ENCODE measurements at regions not wholly inside any gene's neighbourhood (a gene's known extent, or its start where the extent isn't known, plus 50 kb on each side); places are given as distances from the start of the nearest gene placed in this dataset.
"Not testable (repeated sequence)": the region's sequence is repeated elsewhere in the genome, so short reads cannot be mapped to it uniquely, and the experiment has no call there.

GRCh38 chr21:35814858-35815619 lies 245.3 kb downstream of the SETD4 start:
- H3K27ac ChIP-seq (ENCODE audit: low read length): no peak overlapping the region
- H4K20me1 ChIP-seq (ENCODE audit: insufficient read depth, low read depth, low read length): no peaks in the 10 kb centered on the region
- H3K79me2 ChIP-seq (ENCODE audit: low read length): no peaks in the 10 kb centered on the region
- H3K4me1 ChIP-seq (ENCODE audit: low read length): peaks cover 7% of the 10 kb centered on the region
- DNase-seq: no peak
- H2AFZ ChIP-seq (ENCODE audit: low read length): no peak overlapping the region
- no peak overlapping the region for H3K4me3 ChIP-seq (ENCODE audit: low read length)
- H3K9me3 ChIP-seq (ENCODE audit: low read length): no peaks in the 10 kb centered on the region
- no peaks in the 10 kb centered on the region for H3K36me3 ChIP-seq (ENCODE audit: insufficient read depth, low read length)
- no peak overlapping the region for H3K9ac ChIP-seq (ENCODE audit: low read length)
- no peaks in the 10 kb centered on the region for H3K9me2 ChIP-seq (replicated peaks; ENCODE audit: insufficient read depth, low read length)
- H3K27me3 ChIP-seq (ENCODE audit: low read length): no peaks in the 10 kb centered on the region
- no peak overlapping the region for H3K4me2 ChIP-seq (ENCODE audit: low read depth, low read length, poor library complexity, severe bottlenecking)

- no peak for DNase-seq
- Histone ChIP-seq H4K20me1 (ENCODE audit: insufficient read depth, low read depth, low read length) (no peaks in the 10 kb centered on the region), H3K79me2 (ENCODE audit: low read length) (no peaks in the 10 kb centered on the region), H3K36me3 (ENCODE audit: insufficient read depth, low read length) (no peaks in the 10 kb centered on the region), H3K4me3 (ENCODE audit: low read length) (no peak overlapping the region), H3K9me3 (ENCODE audit: low read length) (no peaks in the 10 kb centered on the region), H3K27ac (ENCODE audit: low read length) (no peak overlapping the region), H3K4me2 (ENCODE audit: low read depth, low read length, poor library complexity, severe bottlenecking) (no peak overlapping the region), H3K9me2 (replicated peaks; ENCODE audit: insufficient read depth, low read length) (no peaks in the 10 kb centered on the region), H2AFZ (ENCODE audit: low read length) (no peak overlapping the region), H3K4me1 (ENCODE audit: low read length) (no peaks in the 10 kb centered on the region), H3K9ac (ENCODE audit: low read length) (no peak overlapping the region), H3K27me3 (ENCODE audit: low read length) (no peaks in the 10 kb centered on the region; the same call in 1 of the 2 replicates)
These were observed 247.6 kb downstream of the SETD4 start for GRCh38 chr21:35812679-35813078.

- no peaks in the 10 kb centered on the region; the same call in 1 of the 2 replicates for H3K27me3 ChIP-seq (ENCODE audit: low read length)
- no peaks in the 10 kb centered on the region for H3K36me3 ChIP-seq (ENCODE audit: insufficient read depth, low read length)
- no peaks in the 10 kb centered on the region for H4K20me1 ChIP-seq (ENCODE audit: insufficient read depth, low read depth, low read length)
- no peaks in the 10 kb centered on the region for H3K9me2 ChIP-seq (replicated peaks; ENCODE audit: insufficient read depth, low read length)
- H3K4me2 ChIP-seq (ENCODE audit: low read depth, low read length, poor library complexity, severe bottlenecking): no peak overlapping the region
- no peak for DNase-seq
- H3K79me2 ChIP-seq (ENCODE audit: low read length): no peaks in the 10 kb centered on the region
- no peaks in the 10 kb centered on the region for H3K4me1 ChIP-seq (ENCODE audit: low read length)
- no peak overlapping the region for H2AFZ ChIP-seq (ENCODE audit: low read length)
- no peak overlapping the region for H3K4me3 ChIP-seq (ENCODE audit: low read length)
- no peaks in the 10 kb centered on the region for H3K9me3 ChIP-seq (ENCODE audit: low read length)
- no peak overlapping the region for H3K27ac ChIP-seq (ENCODE audit: low read length)
- H3K9ac ChIP-seq (ENCODE audit: low read length): no peak overlapping the region
These were observed 249.0 kb downstream of the SETD4 start for GRCh38 chr21:35811191-35811806.

GRCh38 chr21:35810431-35810970 lies 249.8 kb downstream of the SETD4 start:
- H3K4me3 ChIP-seq (ENCODE audit: low read length): no peak overlapping the region
- no peaks in the 10 kb centered on the region for H4K20me1 ChIP-seq (ENCODE audit: insufficient read depth, low read depth, low read length)
- no peaks in the 10 kb centered on the region for H3K9me2 ChIP-seq (replicated peaks; ENCODE audit: insufficient read depth, low read length)
- no peaks in the 10 kb centered on the region; the same call in 1 of the 2 replicates for H3K27me3 ChIP-seq (ENCODE audit: low read length)
- H3K27ac ChIP-seq (ENCODE audit: low read length): no peak overlapping the region
- no peaks in the 10 kb centered on the region for H3K79me2 ChIP-seq (ENCODE audit: low read length)
- no peak overlapping the region for H3K4me2 ChIP-seq (ENCODE audit: low read depth, low read length, poor library complexity, severe bottlenecking)
- no peaks in the 10 kb centered on the region for H3K36me3 ChIP-seq (ENCODE audit: insufficient read depth, low read length)
- no peaks in the 10 kb centered on the region for H3K4me1 ChIP-seq (ENCODE audit: low read length)
- H3K9ac ChIP-seq (ENCODE audit: low read length): no peak overlapping the region
- no peak for DNase-seq
- H2AFZ ChIP-seq (ENCODE audit: low read length): no peak overlapping the region
- H3K9me3 ChIP-seq (ENCODE audit: low read length): no peaks in the 10 kb centered on the region

GRCh38 chr21:35801391-35801790 lies 258.9 kb downstream of the SETD4 start:
- H3K27ac ChIP-seq (ENCODE audit: low read length): no peak overlapping the region
- H2AFZ ChIP-seq (ENCODE audit: low read length): no peak overlapping the region
- no peaks in the 10 kb centered on the region for H3K4me1 ChIP-seq (ENCODE audit: low read length)
- no peak overlapping the region for H3K9ac ChIP-seq (ENCODE audit: low read length)
- no peak overlapping the region for H3K4me3 ChIP-seq (ENCODE audit: low read length)
- no peaks in the 10 kb centered on the region for H3K27me3 ChIP-seq (ENCODE audit: low read length)
- H3K9me3 ChIP-seq (ENCODE audit: low read length): no peaks in the 10 kb centered on the region
- H3K36me3 ChIP-seq (ENCODE audit: insufficient read depth, low read length): no peaks in the 10 kb centered on the region
- H3K4me2 ChIP-seq (ENCODE audit: low read depth, low read length, poor library complexity, severe bottlenecking): no peak overlapping the region
- no peaks in the 10 kb centered on the region for H3K79me2 ChIP-seq (ENCODE audit: low read length)
- no peaks in the 10 kb centered on the region for H3K9me2 ChIP-seq (replicated peaks; ENCODE audit: insufficient read depth, low read length)
- H4K20me1 ChIP-seq (ENCODE audit: insufficient read depth, low read depth, low read length): no peaks in the 10 kb centered on the region
- DNase-seq: no peak

- H3K9ac ChIP-seq (ENCODE audit: low read length); H3K36me3 ChIP-seq (ENCODE audit: insufficient read depth, low read length); H4K20me1 ChIP-seq (ENCODE audit: insufficient read depth, low read depth, low read length); H3K9me2 ChIP-seq (replicated peaks; ENCODE audit: insufficient read depth, low read length); H3K4me2 ChIP-seq (ENCODE audit: low read depth, low read length, poor library complexity, severe bottlenecking); H3K9me3 ChIP-seq (ENCODE audit: low read length); H3K4me1 ChIP-seq (ENCODE audit: low read length); H3K27me3 ChIP-seq (ENCODE audit: low read length); H3K79me2 ChIP-seq (ENCODE audit: low read length); H3K27ac ChIP-seq (ENCODE audit: low read length); H3K4me3 ChIP-seq (ENCODE audit: low read length); H2AFZ ChIP-seq (ENCODE audit: low read length); DNase-seq: not testable (repeated sequence)
These were observed 259.4 kb downstream of the SETD4 start for GRCh38 chr21:35800796-35801385.

- Histone ChIP-seq H3K36me3 (ENCODE audit: insufficient read depth, low read length) (no peaks in the 10 kb centered on the region), H3K4me2 (ENCODE audit: low read depth, low read length, poor library complexity, severe bottlenecking) (no peak overlapping the region), H2AFZ (ENCODE audit: low read length) (no peak overlapping the region), H3K79me2 (ENCODE audit: low read length) (no peaks in the 10 kb centered on the region), H3K27ac (ENCODE audit: low read length) (no peak overlapping the region), H4K20me1 (ENCODE audit: insufficient read depth, low read depth, low read length) (no peaks in the 10 kb centered on the region), H3K9me3 (ENCODE audit: low read length) (no peaks in the 10 kb centered on the region), H3K4me3 (ENCODE audit: low read length) (no peak overlapping the region), H3K27me3 (ENCODE audit: low read length) (no peaks in the 10 kb centered on the region), H3K9ac (ENCODE audit: low read length) (no peak overlapping the region), H3K9me2 (replicated peaks; ENCODE audit: insufficient read depth, low read length) (no peaks in the 10 kb centered on the region), H3K4me1 (ENCODE audit: low read length) (no peaks in the 10 kb centered on the region)
- DNase-seq: no peak
These were observed 263.5 kb downstream of the SETD4 start for GRCh38 chr21:35796844-35797243.

GRCh38 chr21:35794527-35794926 lies 265.8 kb downstream of the SETD4 start:
- not testable (repeated sequence) for H3K27me3 ChIP-seq (ENCODE audit: low read length)

More at GRCh38 chr21:35794527-35794926, 265.8 kb downstream of the SETD4 start:
- H3K4me1 ChIP-seq (ENCODE audit: low read length); DNase-seq; H3K79me2 ChIP-seq (ENCODE audit: low read length); H3K9me2 ChIP-seq (replicated peaks; ENCODE audit: insufficient read depth, low read length); H3K27ac ChIP-seq (ENCODE audit: low read length); H4K20me1 ChIP-seq (ENCODE audit: insufficient read depth, low read depth, low read length); H2AFZ ChIP-seq (ENCODE audit: low read length); H3K4me3 ChIP-seq (ENCODE audit: low read length); H3K4me2 ChIP-seq (ENCODE audit: low read depth, low read length, poor library complexity, severe bottlenecking); H3K9ac ChIP-seq (ENCODE audit: low read length); H3K9me3 ChIP-seq (ENCODE audit: low read length); H3K36me3 ChIP-seq (ENCODE audit: insufficient read depth, low read length): not testable (repeated sequence)
